PFSK-1 (cell line): ENCODE measurements at regions not wholly inside any gene's neighbourhood (a gene's known extent, or its start where the extent isn't known, plus 50 kb on each side); places are given as distances from the start of the nearest gene placed in this dataset.

Experiments used
- POLR2AphosphoS5 ChIP-seq: IDR thresholded peaks from 2 replicates; pipeline ENCODE4 v1.6.1; 2012; ENCODE audit warnings: low read depth, mild to moderate bottlenecking, control low read depth, low read length, moderate library complexity
- SIN3A ChIP-seq: IDR thresholded peaks from 2 replicates; pipeline ENCODE4 v1.6.1; 2012; ENCODE audit warnings: mild to moderate bottlenecking, low read length, moderate library complexity, borderline replicate concordance; ENCODE audit not compliant: insufficient read depth

- TF ChIP-seq POLR2AphosphoS5: no peak
- TF ChIP-seq SIN3A: no peak
Observed at GRCh38 chr1:96474985-96475743, 246.4 kb upstream of the PTBP2 start.
